HG03457 (cell line): ENCODE measurements at regions not wholly inside any gene's neighbourhood (a gene's known extent, or its start where the extent isn't known, plus 50 kb on each side); places are given as distances from the start of the nearest gene placed in this dataset.

ENCODE experiments used
- ATAC-seq: cut with Tn5 transposase; IDR thresholded peaks from one replicate; pipeline ENCODE4 v1.9.1; 2021; ENCODE audit warnings: moderate number of reproducible peaks; ENCODE audit not compliant: unreplicated experiment

- ATAC-seq: peak; percentile 82
Observed at GRCh38 chr10:111338805-111339204, 262.0 kb downstream of the ADRA2A start.

- no peak for ATAC-seq
Observed at GRCh38 chr10:111344804-111345203, 268.0 kb downstream of the ADRA2A start.

- ATAC-seq: no peak
Observed at GRCh38 chr10:111347386-111348013, 270.7 kb downstream of the ADRA2A start.

GRCh38 chr10:111348076-111348475 lies 271.2 kb downstream of the ADRA2A start:
- no peak for ATAC-seq

GRCh38 chr10:111354859-111355258 lies 278.0 kb downstream of the ADRA2A start:
- no peak for ATAC-seq

GRCh38 chr10:111356571-111356970 lies 279.7 kb downstream of the ADRA2A start:
- no peak for ATAC-seq

GRCh38 chr10:111357859-111358258 lies 281.0 kb downstream of the ADRA2A start:
- no peak for ATAC-seq

- peak; percentile 84 for ATAC-seq
Observed at GRCh38 chr10:111360260-111360925, 283.6 kb downstream of the ADRA2A start.

- ATAC-seq: no peak
Observed at GRCh38 chr10:111367531-111367930, 290.7 kb downstream of the ADRA2A start.

GRCh38 chr10:111370101-111370500 lies 293.3 kb downstream of the ADRA2A start:
- ATAC-seq: no peak

- no peak for ATAC-seq
Observed at GRCh38 chr10:111373696-111374095, 296.9 kb downstream of the ADRA2A start.

- no peak for ATAC-seq
Observed at GRCh38 chr10:111379534-111380187, 302.8 kb downstream of the ADRA2A start.

- ATAC-seq: no peak
Observed at GRCh38 chr10:111384556-111384955, 307.7 kb downstream of the ADRA2A start.

- no peak for ATAC-seq
Observed at GRCh38 chr10:111390813-111391563, 314.2 kb downstream of the ADRA2A start.

GRCh38 chr10:111392159-111392558 lies 315.3 kb downstream of the ADRA2A start:
- no peak for ATAC-seq

- no peak for ATAC-seq
Observed at GRCh38 chr10:111392910-111393309, 316.1 kb downstream of the ADRA2A start.

- no peak for ATAC-seq
Observed at GRCh38 chr10:111410740-111411139, 333.9 kb downstream of the ADRA2A start.

GRCh38 chr10:111425459-111425858 lies 348.6 kb downstream of the ADRA2A start:
- no peak for ATAC-seq

- no peak for ATAC-seq
Observed at GRCh38 chr10:111429288-111430028, 352.6 kb downstream of the ADRA2A start.

- ATAC-seq: no peak
Observed at GRCh38 chr10:111430070-111430469, 353.2 kb downstream of the ADRA2A start.

- no peak for ATAC-seq
Observed at GRCh38 chr10:111432588-111432987, 355.8 kb downstream of the ADRA2A start.
